GM19328 (cell line): ENCODE measurements at regions not wholly inside any gene's neighbourhood (a gene's known extent, or its start where the extent isn't known, plus 50 kb on each side); places are given as distances from the start of the nearest gene placed in this dataset.
"Not testable (repeated sequence)": the region's sequence is repeated elsewhere in the genome, so short reads cannot be mapped to it uniquely, and the experiment has no call there.

Experiments used
- ATAC-seq: cut with Tn5 transposase; IDR thresholded peaks from one replicate; pipeline ENCODE4 v1.9.1; 2021; ENCODE audit warnings: mild to moderate bottlenecking, moderate library complexity; ENCODE audit not compliant: unreplicated experiment

DNA sequence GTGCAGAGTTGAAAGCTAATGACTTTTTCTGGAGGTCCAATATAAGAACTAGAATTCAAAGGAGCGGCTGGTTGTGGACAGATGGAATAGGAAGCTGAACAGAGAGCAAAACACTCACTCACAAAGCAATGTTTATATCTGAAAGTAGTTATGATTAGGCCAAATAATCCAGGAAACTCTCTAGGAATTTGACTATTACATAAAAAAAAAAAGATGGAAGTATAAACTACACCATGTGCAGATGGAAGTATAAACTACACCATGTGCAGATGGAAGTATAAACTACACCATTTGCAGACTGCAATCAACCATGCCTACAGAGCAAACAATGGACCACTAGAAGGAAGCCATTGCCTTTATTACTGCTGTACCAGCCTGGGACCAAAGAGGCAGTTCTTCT is 771.1 kb downstream of the BRINP3 start:
- ATAC-seq, result no peak

DNA sequence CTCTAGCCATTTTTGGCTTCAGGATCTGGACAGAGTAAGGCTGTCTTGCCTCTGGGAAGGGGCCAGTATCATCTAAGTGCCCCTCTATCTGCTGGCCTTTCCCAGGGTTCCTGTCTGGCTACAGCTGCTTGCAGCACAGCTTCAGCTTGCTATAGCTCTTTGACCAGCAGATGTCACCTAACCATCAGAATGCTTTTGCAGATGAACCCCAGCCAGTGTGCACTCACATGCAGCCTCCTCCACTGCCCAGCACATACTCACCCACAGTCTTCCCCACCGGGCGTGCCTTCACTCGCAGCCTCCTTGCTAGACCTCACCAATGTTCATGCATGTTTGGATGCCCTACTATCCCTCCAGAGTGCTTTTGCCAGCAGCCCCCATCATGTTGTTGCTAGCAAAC is 769.0 kb downstream of the BRINP3 start:
- ATAC-seq, result no peak

DNA sequence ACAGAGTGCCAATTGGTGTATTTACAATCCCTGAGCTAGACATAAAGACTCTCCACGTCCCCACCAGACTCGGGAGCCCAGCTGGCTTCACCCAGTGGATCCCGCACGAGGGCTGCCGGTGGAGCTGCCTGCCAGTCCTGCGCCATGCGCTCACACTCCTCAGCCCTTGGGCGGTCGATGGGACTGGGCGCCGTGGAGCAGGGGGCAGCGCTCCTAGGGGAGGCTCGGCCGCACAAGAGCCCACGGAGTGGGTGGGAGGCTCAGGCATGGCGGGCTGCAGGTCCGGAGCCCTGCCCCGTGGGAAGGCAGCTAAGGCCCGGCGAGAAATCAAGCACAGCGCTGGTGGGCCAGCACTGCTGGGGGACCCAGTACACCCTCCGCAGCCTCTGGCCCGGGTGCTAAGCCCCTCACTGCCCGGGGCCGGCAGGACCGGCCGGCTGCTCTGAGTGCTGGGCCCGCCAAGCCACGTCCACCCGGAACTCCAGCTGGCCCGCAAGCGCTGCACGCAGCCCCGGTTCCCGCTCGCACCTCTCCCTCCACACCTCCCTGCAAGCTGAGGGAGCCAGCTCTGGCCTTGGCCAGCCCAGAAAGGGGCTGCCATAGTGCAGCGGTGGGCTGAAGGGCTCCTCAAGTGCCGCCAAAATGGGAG is 759.4 kb downstream of the BRINP3 start:
- ATAC-seq, result not testable (repeated sequence)

DNA sequence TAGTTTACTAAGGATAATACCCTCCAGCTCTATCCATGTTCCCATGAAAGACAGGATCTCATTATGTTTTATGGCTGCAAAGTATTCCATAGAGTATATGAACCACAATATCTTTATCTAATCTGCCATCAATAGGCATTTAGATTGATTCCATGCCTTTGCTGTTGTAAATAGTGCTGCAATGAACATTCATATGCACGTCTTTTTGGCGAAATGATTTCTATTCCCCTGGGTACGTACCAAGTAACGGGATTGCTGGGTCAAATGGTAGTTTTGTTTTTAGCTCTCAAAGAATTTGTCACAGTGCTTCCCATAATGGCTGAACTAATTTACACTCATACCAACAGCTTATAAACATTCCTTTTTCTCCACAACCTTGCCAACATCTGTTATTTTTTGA is 750.9 kb downstream of the BRINP3 start:
- ATAC-seq, result no peak

DNA sequence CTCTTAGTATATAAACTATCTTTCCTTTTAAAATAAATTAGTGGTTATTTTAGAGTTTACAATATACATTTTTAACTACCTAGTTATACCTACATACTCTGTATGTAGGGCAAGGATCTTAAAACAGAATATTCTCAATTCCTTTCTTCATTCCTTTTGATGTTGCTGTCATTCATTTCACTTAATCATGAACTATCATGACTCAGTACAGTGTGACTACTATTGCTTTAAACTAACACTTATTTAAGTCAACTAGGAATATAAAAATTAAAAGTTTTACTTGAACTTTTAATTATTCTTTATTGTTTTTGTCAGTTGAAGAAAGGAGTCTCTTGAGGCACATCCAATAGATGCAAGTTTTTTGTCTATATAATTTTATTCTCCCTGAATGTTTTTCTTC is 726.4 kb downstream of the BRINP3 start:
- no peak for ATAC-seq

DNA sequence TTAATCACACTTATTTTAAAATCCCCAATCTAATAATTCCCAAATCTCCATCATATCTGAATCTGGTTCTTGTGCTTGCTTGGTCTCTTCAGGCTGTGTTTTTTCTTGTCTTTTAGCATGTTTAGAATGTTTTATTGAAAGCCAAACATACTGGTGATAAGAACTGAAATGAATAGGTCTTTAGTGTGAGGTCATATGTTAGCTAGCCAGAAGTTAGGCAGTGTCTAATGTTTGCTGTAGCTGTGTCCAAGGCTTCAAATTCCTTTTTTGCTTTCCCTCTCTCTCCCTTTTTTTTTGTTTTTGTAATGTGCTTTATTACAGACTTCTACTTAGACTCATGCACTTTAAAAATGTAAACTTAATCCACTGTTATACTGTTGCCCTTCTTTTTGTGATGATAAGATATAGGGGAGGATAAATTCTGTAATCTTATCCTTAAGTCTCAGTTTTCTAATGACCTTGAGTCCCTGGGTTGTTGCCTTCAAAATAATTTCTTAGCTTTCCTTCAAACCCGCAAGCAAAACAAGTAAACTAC is 725.1 kb downstream of the BRINP3 start:
- ATAC-seq, result no peak

DNA sequence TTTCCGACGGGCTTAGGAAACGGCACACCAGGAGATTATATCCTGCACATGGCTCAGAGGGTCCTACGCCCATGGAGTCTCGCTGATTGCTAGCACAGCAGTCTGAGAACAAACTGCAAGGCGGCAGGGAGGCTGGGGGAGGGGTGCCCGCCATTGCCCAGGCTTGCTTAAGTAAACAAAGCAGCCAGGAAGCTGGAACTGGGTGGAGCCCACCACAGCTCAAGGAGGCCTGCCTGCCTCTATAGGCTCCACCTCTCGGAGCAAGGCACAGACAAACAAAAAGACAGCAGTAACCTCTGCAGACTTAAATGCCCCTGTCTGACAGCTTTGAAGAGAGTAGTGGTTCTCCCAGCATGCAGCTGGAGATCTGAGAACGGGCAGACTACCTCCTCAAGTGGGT is 722.6 kb downstream of the BRINP3 start:
- ATAC-seq, result not testable (repeated sequence)

DNA sequence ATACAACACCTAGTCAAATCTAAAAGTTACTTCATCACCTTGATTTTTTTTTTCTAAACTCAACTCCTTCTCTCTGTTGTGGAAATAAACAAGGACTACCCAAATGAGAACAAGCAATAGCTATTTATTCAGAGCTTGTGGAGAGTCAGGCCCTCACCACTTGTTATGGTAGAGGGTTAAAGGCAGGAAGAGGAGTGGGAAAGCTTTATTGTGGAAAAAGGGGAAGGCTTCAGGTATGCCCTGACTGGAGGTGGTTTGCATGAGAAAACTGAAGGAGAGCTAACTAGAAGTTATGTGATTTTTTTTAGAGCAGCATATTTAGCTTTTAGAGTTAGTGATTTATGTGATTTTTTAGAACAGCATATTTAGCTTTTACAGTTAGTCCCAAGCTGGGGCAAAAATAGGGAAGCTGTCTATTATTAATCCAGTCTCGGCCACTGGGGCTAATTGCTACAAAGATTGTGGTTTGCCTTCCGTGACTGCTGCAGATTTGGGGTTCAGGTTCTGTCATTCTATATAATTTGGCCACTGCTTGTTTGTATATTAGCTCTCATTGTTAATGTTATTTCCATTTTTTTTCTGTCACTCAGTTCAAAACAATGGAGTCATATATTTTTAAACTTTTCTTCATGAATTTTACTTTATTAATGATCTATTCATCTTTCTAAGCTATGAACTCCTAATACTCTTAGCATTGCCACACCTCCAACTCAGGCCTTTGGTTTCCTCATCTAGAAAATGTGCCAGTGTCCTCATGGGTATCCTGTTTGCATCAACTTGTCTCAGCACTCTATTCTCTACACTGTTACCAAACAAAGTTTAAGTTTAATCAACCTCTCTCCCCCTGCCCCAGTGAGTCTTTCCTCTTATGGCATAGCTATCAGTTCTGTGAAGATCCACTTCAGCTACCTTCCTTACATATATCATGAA is 713.0 kb downstream of the BRINP3 start:
- no peak for ATAC-seq

DNA sequence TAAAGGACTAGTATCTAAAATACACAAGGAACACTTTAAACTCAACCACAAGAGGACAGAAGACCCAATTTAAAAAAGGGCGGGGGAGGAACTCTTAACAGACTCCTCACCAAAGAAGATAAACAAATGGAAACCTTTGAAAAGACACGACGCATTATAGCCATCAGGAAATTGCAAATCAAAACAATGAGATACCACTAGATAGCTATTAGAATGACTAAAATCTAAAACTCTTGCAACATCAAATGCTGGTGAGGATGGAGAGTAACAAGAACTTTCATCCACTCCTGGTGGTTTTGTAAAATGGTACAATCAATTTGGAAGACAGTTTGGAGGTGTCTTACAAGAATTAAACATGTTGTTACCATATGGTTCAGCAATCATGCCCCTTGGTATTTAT is 708.2 kb downstream of the BRINP3 start:
- no peak for ATAC-seq

DNA sequence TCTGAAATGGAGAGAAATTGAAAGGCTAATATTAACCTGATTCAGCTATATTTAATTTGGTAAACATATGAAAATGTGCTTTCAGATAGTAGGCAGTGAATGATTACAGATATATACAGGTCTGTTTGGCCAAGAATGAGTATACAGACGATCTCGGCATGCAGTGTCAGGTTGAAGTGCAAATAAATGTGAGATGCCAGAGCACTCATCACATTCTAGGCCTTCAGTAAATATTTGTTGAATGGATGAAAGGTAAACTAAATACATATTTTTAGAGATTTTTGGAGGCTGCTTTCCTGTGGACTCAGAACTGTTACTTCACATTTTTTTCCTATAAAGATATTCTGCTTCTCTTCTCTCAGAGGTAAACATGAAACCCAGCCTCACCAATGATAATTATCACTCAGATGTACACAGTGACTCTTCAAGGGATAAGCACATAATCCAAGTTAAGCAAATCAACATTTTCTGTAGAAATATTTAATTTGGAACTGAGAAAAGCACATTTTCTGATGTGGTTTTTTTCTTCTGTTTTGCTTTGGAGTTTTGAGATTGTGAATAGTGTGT is 702.9 kb downstream of the BRINP3 start:
- ATAC-seq, result no peak

DNA sequence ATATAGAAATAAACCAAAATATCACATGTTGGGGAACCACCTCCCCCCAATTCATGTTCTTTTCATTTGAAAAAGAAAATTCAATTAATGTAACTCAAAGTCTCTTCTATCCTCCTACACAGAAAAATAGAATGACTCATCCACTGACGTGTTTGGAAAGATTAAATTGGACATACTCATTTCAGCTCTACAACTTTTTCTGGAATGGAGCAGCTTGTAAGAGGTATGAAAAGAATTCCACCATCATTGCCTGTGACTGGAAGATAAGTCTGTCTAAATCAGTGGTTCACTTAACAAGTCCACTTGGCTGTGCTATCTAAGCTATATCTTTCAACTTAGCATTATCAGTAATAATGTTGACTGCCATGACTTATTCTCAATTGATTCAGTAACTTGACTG is 702.3 kb downstream of the BRINP3 start:
- no peak for ATAC-seq

DNA sequence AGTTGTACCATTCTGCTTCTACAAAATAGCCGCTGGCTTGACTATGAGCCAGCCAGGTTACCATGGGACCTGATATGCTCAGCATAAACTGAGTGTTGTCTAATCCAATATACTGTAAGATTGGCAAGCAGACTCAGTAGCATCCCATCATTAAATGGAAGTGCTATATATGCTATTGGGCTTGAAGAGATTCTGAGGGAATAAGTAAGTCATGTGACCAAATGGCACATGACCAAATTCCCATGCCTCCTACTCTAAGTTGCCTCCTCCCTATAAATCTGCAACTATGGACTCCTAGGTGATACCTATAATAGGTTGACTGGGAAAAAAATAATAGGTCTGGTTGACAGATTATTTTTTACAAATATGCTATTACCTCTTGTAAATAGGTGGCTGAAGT is 698.6 kb downstream of the BRINP3 start:
- no peak for ATAC-seq

DNA sequence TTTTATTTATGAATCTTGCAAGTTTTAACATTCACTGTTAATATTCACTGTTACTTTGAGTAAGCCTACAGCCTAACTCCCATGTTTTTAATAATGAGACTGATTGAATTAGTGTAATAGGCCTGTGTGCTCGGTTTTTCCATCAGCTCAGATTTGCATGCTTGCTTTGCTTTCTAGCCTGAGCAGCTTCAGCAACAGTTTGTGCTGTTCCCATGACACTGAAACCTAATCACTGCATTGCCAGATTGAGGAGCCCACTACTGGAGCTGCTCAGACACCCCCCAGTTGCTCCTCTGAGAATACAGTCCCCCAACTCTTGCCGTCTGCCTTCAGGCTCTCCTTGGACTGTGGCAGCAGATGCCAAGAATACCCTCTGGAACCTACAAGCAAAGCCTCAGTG is 695.4 kb downstream of the BRINP3 start:
- no peak for ATAC-seq

DNA sequence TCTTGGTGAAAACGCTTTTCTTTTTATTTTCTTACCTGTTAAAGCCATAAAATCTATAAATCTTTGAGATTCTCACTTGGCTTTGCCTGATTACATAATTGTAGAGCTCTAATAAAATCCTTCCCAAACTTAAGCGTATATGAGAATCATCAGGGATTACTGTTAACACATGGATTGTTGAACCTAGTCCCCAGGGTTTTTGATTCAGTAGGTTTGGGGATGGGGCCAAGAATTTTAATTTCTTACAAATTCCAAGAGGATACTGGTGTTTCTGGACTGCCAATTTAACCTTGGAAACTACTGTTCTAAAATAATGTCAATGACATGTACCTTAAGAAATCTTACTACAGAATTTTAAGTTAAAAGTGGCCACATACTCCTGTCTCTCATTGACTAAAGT is 694.2 kb downstream of the BRINP3 start:
- ATAC-seq, result no peak

DNA sequence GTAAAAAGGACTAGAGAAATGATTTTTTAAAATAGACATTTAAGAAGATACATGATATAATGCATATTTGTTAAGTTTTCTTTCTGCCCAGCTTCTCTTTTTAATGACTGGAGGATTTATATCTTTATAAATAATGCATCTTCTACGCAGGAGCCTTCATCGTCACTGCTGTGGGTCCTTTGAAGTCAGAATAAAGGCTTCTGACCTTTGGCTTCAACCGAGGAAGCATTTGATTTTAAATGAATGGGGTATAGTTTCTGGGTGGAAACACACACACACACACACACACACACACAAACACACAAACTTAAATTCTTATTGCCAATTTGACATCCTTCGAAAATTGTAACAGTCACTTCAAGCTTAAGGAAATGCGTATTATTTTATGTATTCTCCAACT is 690.9 kb downstream of the BRINP3 start:
- no peak for ATAC-seq

DNA sequence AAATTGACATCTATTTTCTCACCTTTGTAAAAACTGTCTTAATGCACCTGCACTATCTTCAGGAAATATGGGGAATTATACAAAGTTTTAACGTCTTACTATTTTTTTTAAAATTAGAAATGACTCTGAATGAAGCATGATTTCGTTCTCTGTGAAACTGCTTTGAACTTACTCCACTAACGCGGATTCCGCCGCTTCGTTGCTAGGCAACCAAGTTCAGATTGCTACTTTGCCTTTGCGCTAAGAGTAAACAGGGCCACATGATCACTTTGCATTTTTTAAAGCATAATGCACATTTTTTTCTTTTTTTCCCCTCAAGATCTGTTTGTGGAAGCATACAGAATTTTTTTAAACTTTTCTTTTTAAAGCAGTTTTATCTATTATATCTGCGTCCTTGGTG is 690.5 kb downstream of the BRINP3 start:
- ATAC-seq, result no peak

DNA sequence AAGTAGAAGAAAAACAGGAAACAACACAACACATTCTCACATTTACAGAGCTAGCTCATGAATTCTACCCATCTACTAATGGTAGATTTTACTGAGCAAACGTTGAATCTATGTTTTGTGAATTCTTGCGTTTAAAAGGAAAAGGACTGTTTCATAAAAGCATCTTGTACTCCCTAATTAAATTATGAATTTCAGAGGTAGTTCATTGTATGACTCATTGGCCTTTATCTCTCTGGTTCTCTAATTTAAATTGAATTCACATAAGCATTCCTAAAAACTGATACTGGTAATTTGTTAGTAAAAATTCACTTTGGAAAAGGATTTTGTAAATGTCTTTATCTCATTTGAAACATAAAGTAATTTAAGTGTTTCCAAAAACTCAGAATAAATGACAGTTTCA is 687.3 kb downstream of the BRINP3 start:
- no peak for ATAC-seq

DNA sequence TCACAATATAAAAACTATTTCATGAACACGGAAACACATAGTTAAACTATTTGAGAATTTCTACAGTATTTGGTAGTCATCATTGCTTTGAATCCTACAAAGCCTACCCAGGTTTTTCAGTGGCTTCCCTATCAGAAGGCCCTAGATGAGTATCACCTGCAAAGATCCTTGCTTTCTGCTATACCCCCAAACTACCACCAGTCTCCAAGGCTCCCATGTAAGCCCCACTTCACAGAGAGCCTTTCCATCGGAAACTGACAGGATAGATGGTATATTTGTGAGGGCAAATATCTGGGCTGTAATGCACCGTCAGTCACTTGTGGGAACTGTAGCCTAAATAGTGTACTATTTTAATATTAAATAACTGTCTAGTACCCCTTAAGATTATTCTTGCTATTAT is 674.3 kb downstream of the BRINP3 start:
- no peak for ATAC-seq

DNA sequence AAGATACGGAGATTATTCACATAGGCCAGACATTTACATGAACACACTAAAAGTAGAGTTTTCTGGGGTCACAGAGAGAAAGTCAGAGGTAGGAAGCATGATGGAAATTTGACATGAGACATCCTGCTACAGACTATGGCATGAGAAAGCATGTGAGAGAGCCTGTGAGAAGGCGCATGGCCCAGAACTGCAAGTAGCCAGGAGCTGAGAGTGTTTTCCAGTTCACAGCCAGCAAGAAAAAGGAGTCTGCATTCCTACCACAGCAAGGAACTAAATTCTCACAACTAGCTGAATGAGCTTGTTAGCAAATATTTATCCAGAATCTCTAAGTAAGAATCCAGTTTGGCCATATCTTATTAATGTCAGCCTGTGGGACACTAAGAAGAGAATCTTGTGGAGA is 673.3 kb downstream of the BRINP3 start:
- ATAC-seq, result no peak

DNA sequence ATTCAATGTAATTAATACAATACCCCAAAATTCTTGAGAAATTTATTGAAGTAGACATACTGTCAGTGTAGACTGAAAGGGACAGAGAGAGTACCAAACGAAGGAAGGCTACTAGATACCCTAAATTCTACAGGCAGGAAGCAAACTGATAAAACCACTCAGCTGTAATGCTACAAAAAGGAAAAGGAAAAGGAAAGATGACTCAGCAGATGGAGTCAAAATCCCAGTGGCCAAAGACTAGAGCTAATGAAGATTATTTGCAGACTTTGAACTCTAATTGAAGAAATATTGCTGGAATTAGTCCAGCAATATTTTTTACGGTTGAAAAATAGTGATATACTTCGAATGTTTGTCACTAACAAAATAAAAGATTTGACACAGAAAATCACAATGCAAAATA is 671.9 kb downstream of the BRINP3 start:
- no peak for ATAC-seq

DNA sequence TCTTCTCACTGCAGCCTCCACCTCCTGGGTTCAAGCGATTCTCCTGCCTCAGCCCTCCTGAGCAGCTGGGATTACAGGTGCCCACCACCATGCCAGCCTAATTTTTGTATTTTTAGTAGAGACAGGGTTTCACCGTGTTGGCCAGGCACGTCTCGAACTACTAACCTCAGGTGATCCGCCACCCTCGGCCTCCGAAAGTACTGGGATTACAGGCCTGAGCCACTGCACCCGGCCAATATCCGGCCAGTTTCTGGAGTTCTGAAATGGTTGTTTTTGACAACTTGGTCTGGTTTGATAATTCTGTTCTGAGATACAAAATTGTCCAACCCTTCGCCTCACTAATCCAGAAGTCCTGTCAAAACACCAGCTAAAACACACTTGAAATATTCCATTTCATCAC is 667.0 kb downstream of the BRINP3 start:
- ATAC-seq, result not testable (repeated sequence)

DNA sequence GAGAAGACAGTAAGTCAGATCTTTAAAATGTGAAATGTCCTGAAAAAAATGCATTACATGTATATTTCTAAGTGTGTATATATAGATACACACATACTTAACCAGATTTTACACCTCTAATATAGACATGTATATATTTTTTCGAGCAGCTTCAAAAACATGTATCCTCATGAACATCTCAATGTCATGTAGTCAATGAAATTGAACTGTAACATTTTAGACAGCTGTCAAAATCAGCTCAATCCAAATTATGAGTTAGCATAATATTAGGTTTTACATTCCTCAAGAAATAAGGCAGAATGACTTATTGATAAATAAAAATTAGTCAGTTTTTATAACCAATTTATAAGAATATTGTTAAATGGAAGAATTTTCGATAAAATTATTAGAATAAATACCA is 665.7 kb downstream of the BRINP3 start:
- ATAC-seq, result no peak
